PC-9 (cell line): ENCODE measurements at regions not wholly inside any gene's neighbourhood (a gene's known extent, or its start where the extent isn't known, plus 50 kb on each side); places are given as distances from the start of the nearest gene placed in this dataset.

Experiments
- BruUV-seq: library from RNA; stranded (reverse); fragments of 400-500 nt; replicated peaks from 2 replicates; lab custom pipeline; 2021; lab: Mats Ljungman, UMichigan
- CTCF ChIA-PET: fragments of 300-600 bp; sonication (Branson Sonifier 250); formaldehyde crosslinking; loops from one replicate; lab custom pipeline; 2022; ENCODE audit warnings: antibody characterized with exemption; lab: Charles Lee
- POLR2A ChIA-PET: fragments of 300-600 bp; sonication (Branson Sonifier 250); formaldehyde crosslinking; loops from one replicate; lab custom pipeline; 2022; ENCODE audit warnings: antibody characterized with exemption; ENCODE audit not compliant: unreplicated experiment; lab: Charles Lee
- DNase-seq, 2 experiments: peaks; one replicate each; pipeline versions ENCODE4 v3.0.0 to v3.0.0-alpha.2; 2015 to 2022; ENCODE audit warnings: mixed read lengths in 1 of 2
- H2AFZ ChIP-seq: fragments of 200-600 bp; sonication (generic); 2 replicates; pipeline ENCODE4 v1.8.1; 2017; ENCODE audit warnings: antibody characterized with exemption
- H3F3A ChIP-seq: fragments of 200-600 bp; sonication (generic); 2 replicates; pipeline ENCODE4 v1.8.1; 2017; ENCODE audit warnings: antibody characterized with exemption, mild to moderate bottlenecking, low read depth; ENCODE audit not compliant: insufficient read depth
- H3K27ac ChIP-seq: fragments of 200-600 bp; sonication (generic); 2 replicates; pipeline ENCODE4 v1.6.1; 2016; ENCODE audit warnings: mixed run types
- H3K27me3 ChIP-seq: fragments of 200-600 bp; sonication (generic); 2 replicates; pipeline ENCODE4 v1.6.1; 2016; ENCODE audit warnings: low read depth, mixed run types; ENCODE audit not compliant: insufficient read depth
- H3K36me3 ChIP-seq: fragments of 200-600 bp; sonication (generic); 2 replicates; pipeline ENCODE4 v1.6.1; 2016; ENCODE audit warnings: low read depth, mixed run types
- H3K4me1 ChIP-seq: fragments of 200-600 bp; sonication (generic); replicated peaks from 2 replicates; pipeline ENCODE4 v1.6.1; 2016; ENCODE audit warnings: mixed run types; ENCODE audit not compliant: insufficient read depth
- H3K4me2 ChIP-seq: fragments of 200-600 bp; sonication (generic); 2 replicates; pipeline ENCODE4 v1.6.1; 2017; ENCODE audit warnings: mixed run types
- H3K4me3 ChIP-seq: fragments of 200-600 bp; sonication (generic); 2 replicates; pipeline ENCODE4 v1.6.1; 2016; ENCODE audit warnings: mixed run types
- H3K79me2 ChIP-seq: fragments of 200-600 bp; sonication (generic); 2 replicates; pipeline ENCODE4 v1.6.1; 2017; ENCODE audit warnings: low read depth, mixed run types
- H3K9me2 ChIP-seq: fragments of 200-600 bp; sonication (generic); 2 replicates; pipeline ENCODE4 v1.8.1; 2017; ENCODE audit warnings: mild to moderate bottlenecking; ENCODE audit not compliant: insufficient read depth
- H3K9me3 ChIP-seq: fragments of 200-600 bp; sonication (generic); 2 replicates; pipeline ENCODE4 v1.8.1; 2016; ENCODE audit warnings: low read depth; ENCODE audit not compliant: insufficient read depth
- H4K20me1 ChIP-seq: fragments of 200-600 bp; sonication (generic); 2 replicates; pipeline ENCODE4 v1.8.1; 2017; ENCODE audit not compliant: insufficient read depth
- CTCF ChIP-seq: fragments of 200-600 bp; sonication (generic); conservative IDR thresholded peaks from 2 replicates; pipeline ENCODE4 v1.6.1; 2017; ENCODE audit warnings: mixed run types, antibody characterized with exemption, mild to moderate bottlenecking, moderate library complexity
- EZH2 ChIP-seq: fragments of 200-600 bp; sonication (generic); IDR thresholded peaks from 2 replicates; pipeline ENCODE4 v1.8.0; 2017; ENCODE audit warnings: antibody characterized with exemption, low read depth
- intact Hi-C: fragments of 100-400 bp; cut with micrococcal nuclease; formaldehyde crosslinking; loops from one replicate; pipeline ENCODE4 v1.10.0; 2022; ENCODE audit not compliant: unreplicated experiment

- no peaks in the 10 kb centered on the region for H3K27me3 ChIP-seq
- POLR2A ChIA-PET = no interaction called here
- no peaks in the 10 kb centered on the region for H3F3A ChIP-seq
- H4K20me1 ChIP-seq = no peaks in the 10 kb centered on the region
- peak in 1 of 2 experiments; percentile 73 for DNase-seq
- no peak for TF ChIP-seq EZH2
- no peak for TF ChIP-seq CTCF
- H3K9me3 ChIP-seq = no peaks in the 10 kb centered on the region
- no peaks in the 10 kb centered on the region for H3K36me3 ChIP-seq
- H3K4me2 ChIP-seq = peak overlapping the region; percentile 32
- peak overlapping the region; percentile 30; the same call in 1 of the 2 replicates for H3K27ac ChIP-seq
- H3K4me1 ChIP-seq = peaks cover 14% of the 10 kb centered on the region
- H3K4me3 ChIP-seq = no peak overlapping the region
- H3K9me2 ChIP-seq = no peaks in the 10 kb centered on the region
- no TSS peak for BruUV-seq
- no peaks in the 10 kb centered on the region for H3K79me2 ChIP-seq
- H2AFZ ChIP-seq = peak overlapping the region; percentile 68; the same call in 1 of the 2 replicates
- CTCF ChIA-PET = interaction anchor here (0.6 kb wide), 1 partner anchor 64 kb away, joined by 6 read pairs; no protein-coding TSS in a partner anchor
- intact Hi-C loops = no loop called here
Observed at GRCh38 chr9:107557236-107557990, 67.8 kb upstream of the KLF4 start.

GRCh38 chr9:107554636-107555035 lies 65.1 kb upstream of the KLF4 start:
- BruUV-seq = no TSS peak
- Histone ChIP-seq H3K79me2 (no peaks in the 10 kb centered on the region), H3K36me3 (no peaks in the 10 kb centered on the region), H4K20me1 (no peaks in the 10 kb centered on the region), H3K27ac (no peak overlapping the region), H3K9me2 (no peaks in the 10 kb centered on the region), H3K4me1 (peaks cover 14% of the 10 kb centered on the region), H3F3A (no peaks in the 10 kb centered on the region), H3K4me3 (no peak overlapping the region), H3K9me3 (no peaks in the 10 kb centered on the region), H3K4me2 (no peak overlapping the region), H2AFZ (no peak overlapping the region), H3K27me3 (no peaks in the 10 kb centered on the region)
- DNase-seq = no peak
- ChIA-PET CTCF (no interaction called here), POLR2A (no interaction called here)
- TF ChIP-seq CTCF (no peak), EZH2 (no peak)
- intact Hi-C loops = no loop called here

- peak overlapping the region; percentile 68 for H2AFZ ChIP-seq
- H3K9me3 ChIP-seq = no peaks in the 10 kb centered on the region
- ChIA-PET POLR2A (interaction anchor here (0.6 to 0.7 kb wide), 3 partner anchors 44 to 251 kb away, joined by 3 to 5 read pairs (median 4); no protein-coding TSS in a partner anchor), CTCF (no interaction called here)
- no peak for TF ChIP-seq EZH2
- TF ChIP-seq CTCF = no peak
- H3K4me3 ChIP-seq = no peak overlapping the region
- H3K4me1 ChIP-seq = peaks cover 21% of the 10 kb centered on the region
- H3K4me2 ChIP-seq = peak overlapping the region; percentile 61
- peak overlapping the region; percentile 87 for H3K27ac ChIP-seq
- intact Hi-C loops = no loop called here
- H3K79me2 ChIP-seq = no peaks in the 10 kb centered on the region
- peak; percentile 18 to 83 for DNase-seq
- no peaks in the 10 kb centered on the region for H4K20me1 ChIP-seq
- H3K36me3 ChIP-seq = no peaks in the 10 kb centered on the region
- H3F3A ChIP-seq = 0 out of 2 replicates have a peak, but pooled peaks cover 8% of the 10 kb centered on the region
- TSS peak; percentile 92 for BruUV-seq
- H3K9me2 ChIP-seq = no peaks in the 10 kb centered on the region
- no peaks in the 10 kb centered on the region for H3K27me3 ChIP-seq
Observed at GRCh38 chr9:107548298-107549142, 59.0 kb upstream of the KLF4 start.
